ENCODE measurements at regions not wholly inside any gene's neighbourhood (a gene's known extent, or its start where the extent isn't known, plus 50 kb on each side); places are given as distances from the start of the nearest gene placed in this dataset.

- TF ChIP-seq, protein P1, sequence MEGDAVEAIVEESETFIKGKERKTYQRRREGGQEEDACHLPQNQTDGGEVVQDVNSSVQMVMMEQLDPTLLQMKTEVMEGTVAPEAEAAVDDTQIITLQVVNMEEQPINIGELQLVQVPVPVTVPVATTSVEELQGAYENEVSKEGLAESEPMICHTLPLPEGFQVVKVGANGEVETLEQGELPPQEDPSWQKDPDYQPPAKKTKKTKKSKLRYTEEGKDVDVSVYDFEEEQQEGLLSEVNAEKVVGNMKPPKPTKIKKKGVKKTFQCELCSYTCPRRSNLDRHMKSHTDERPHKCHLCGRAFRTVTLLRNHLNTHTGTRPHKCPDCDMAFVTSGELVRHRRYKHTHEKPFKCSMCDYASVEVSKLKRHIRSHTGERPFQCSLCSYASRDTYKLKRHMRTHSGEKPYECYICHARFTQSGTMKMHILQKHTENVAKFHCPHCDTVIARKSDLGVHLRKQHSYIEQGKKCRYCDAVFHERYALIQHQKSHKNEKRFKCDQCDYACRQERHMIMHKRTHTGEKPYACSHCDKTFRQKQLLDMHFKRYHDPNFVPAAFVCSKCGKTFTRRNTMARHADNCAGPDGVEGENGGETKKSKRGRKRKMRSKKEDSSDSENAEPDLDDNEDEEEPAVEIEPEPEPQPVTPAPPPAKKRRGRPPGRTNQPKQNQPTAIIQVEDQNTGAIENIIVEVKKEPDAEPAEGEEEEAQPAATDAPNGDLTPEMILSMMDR (IDR thresholded peaks at IDR 0.05), result no peak
- TF ChIP-seq POLR2A (IDR thresholded peaks at IDR 0.05), result no peak
Measured at GRCh38 chr18:31213641-31214040, 51.0 kb upstream of the DSC1 start.

All from testis (tissue), 2 donors.